Spleen (tissue), 11 donors: ENCODE measurements at regions not wholly inside any gene's neighbourhood (a gene's known extent, or its start where the extent isn't known, plus 50 kb on each side); places are given as distances from the start of the nearest gene placed in this dataset.
A peak's percentile ranks its signal among the peaks of the same experiment; 100 is the strongest.

Source experiments
- DNase-seq: peaks from one replicate; pipeline ENCODE4 v3.0.0-alpha.2; 2020
- H3K27ac ChIP-seq, 8 donors: fragments of 200-600 bp; sonication (generic) in 7 of 8; 1 replicate in 4 of 8; 2 replicates in 4 of 8; pipeline versions ENCODE4 v1.5.0 to v1.8.0; 2016 to 2021; ENCODE audit warnings: inconsistent platforms in 4 of 8, mild to moderate bottlenecking in 4 of 8, moderate library complexity in 1 of 8
- H3K27me3 ChIP-seq, 7 donors: fragments of 200-600 bp; sonication (generic) in 6 of 7; replicated peaks in 1 of 7; 1 replicate in 4 of 7; 2 replicates in 3 of 7; pipeline versions ENCODE4 v1.5.0 to v1.8.0; 2016 to 2021; ENCODE audit warnings: inconsistent platforms in 3 of 7, mild to moderate bottlenecking in 1 of 7
- H3K36me3 ChIP-seq, 6 donors: fragments of 200-600 bp; sonication (generic) in 5 of 6; 1 replicate in 4 of 6; 2 replicates in 2 of 6; pipeline versions ENCODE4 v1.5.0 to v1.8.0; 2016 to 2021; ENCODE audit warnings: inconsistent platforms in 2 of 6
- H3K4me1 ChIP-seq, 6 donors: fragments of 200-600 bp; sonication (generic) in 5 of 6; 1 replicate in 3 of 6; 2 replicates in 3 of 6; pipeline versions ENCODE4 v1.5.0 to v1.8.0; 2016 to 2021; ENCODE audit warnings: inconsistent platforms in 3 of 6
- H3K4me3 ChIP-seq, 8 donors: fragments of 200-600 bp; sonication (generic) in 7 of 8; 1 replicate in 4 of 8; 2 replicates in 4 of 8; pipeline versions ENCODE4 v1.5.0 to v1.8.0; 2016 to 2021; ENCODE audit warnings: inconsistent platforms in 4 of 8, mild to moderate bottlenecking in 4 of 8, moderate library complexity in 2 of 8
- H3K9me3 ChIP-seq, 8 donors: fragments of 200-600 bp; sonication (generic) in 7 of 8; 1 replicate in 4 of 8; 2 replicates in 4 of 8; pipeline versions ENCODE4 v1.5.0 to v1.8.0; 2016 to 2021; ENCODE audit warnings: inconsistent platforms in 4 of 8
- CTCF ChIP-seq, 11 experiments: fragments of 200-600 bp in 7 of 11; fragments of 450-650 bp in 4 of 11; sonication (generic) in 4 of 11; IDR thresholded peaks in 8 of 11; conservative IDR thresholded peaks in 3 of 11; 1 replicate in 7 of 11; 2 replicates in 4 of 11; pipeline versions ENCODE4 v1.4.0 to v1.8.0; 2016 to 2021; ENCODE audit warnings: antibody characterized with exemption in 11 of 11, inconsistent platforms in 4 of 11, mild to moderate bottlenecking in 1 of 11
- POLR2A ChIP-seq, 3 donors: fragments of 450-650 bp; IDR thresholded peaks; one replicate each; pipeline ENCODE4 v1.5.1; 2017; ENCODE audit warnings: antibody characterized with exemption in 3 of 3, mild to moderate bottlenecking in 1 of 3
- POLR2AphosphoS5 ChIP-seq, 3 donors: sonication (generic); formaldehyde crosslinking; IDR thresholded peaks; one replicate each; pipeline ENCODE4 v1.5.1; 2017; ENCODE audit warnings: antibody characterized with exemption in 3 of 3
- WGBS, 5 donors: extraction: QIAGEN DNeasy Blood & Tissue Kit in 3 of 5; methylation state at CpG; one replicate each; pipeline versions ENCODE4 v1.1.5 to v1.1.7; 2013 to 2018; 5-methylcytosine and 5-hydroxymethylcytosine counted together
- intact Hi-C: fragments of 100-400 bp; cut with DNase I; formaldehyde crosslinking; loops from one replicate; pipeline ENCODE4 v1.15.0; 2023; ENCODE audit warnings: low total_unique reads
- donor health status: healthy with polysubstance abuse.
- donor health status: DM: no; HTN: no; CAD: no; lungs with moderate emphysema.
- donor health status: DM: no; HTN: no; CAD: no.
- donor health status: Bipolar disorder and iron deficiency.
- donor health status: healthy.
- donor health status: DM: no; HTN: no; CAD: no.
- donor health status: DM: yes; HTN: yes; CAD: no.

GRCh38 chr7:130910949-130911944 is 177.2 kb upstream of the KLF14 start:
- Histone ChIP-seq H3K36me3 (peaks cover 0 to 23% (median 2%) of the 10 kb centered on the region in 6 donors), H3K9me3 (no peaks in the 10 kb centered on the region), H3K27me3 (no peaks in the 10 kb centered on the region), H3K27ac (peak overlapping the region in 7 of 8 donors; percentile 83 to 93 (median 91)), H3K4me1 (peaks cover 43 to 100% (median 73%) of the 10 kb centered on the region in 6 donors), H3K4me3 (peak overlapping the region in 2 of 8 donors; percentile 50 to 81)
- TF ChIP-seq POLR2A (IDR thresholded peaks at IDR 0.05) (no peak), POLR2AphosphoS5 (IDR thresholded peaks at IDR 0.05) (peak in 1 of 3 donors; percentile 9)
- DNase-seq: no peak
- WGBS, 5 donors: 65 to 77% (median 67%) methylated on average over 7 of the region's 7 CpGs
- intact Hi-C loops: no loop called here

DNA sequence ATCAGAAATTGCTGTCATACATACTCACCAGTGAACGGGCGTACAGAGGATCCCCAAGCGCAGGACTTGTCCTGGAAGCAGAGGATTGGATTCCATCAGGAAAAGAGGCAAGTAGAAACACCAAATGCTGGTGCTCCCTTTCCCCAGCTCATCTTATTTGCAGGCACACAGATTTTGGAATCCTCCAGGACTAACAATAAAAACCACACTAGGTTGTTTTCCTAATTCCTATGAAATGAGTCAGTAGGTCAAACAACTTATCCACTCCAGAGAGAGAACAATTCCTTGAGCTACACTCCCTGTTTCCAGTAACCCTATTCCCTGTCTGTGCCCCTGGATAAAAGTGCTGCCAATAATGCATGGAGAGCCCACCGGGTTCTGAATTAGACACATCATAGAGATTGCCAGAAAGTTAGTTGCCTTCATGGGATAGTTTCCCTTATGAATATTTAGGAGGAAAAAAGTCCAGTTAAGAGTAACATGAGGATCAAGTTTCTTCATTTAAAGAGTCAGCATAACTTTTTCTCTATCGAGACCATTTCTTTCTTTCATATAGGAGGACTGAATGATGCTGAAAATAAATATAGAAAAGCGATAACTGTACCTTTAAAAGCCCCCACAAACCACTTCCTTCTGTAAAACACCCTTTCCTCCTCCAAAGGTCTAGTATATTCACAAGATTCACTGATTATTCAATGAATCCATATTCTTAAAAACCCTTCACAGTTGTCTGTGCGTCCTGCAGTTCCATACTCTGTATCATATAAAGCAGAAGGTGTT is 178.3 kb upstream of the KLF14 start:
- no peaks in the 10 kb centered on the region for H3K27me3 ChIP-seq
- peaks cover 47 to 100% (median 82%) of the 10 kb centered on the region in 6 donors for H3K4me1 ChIP-seq
- WGBS, 5 donors: 22 to 38% (median 28%) methylated on average over 7 of the region's 7 CpGs
- H3K36me3 ChIP-seq: peaks cover 0 to 23% (median 2%) of the 10 kb centered on the region in 6 donors
- no peak for TF ChIP-seq POLR2A (IDR thresholded peaks at IDR 0.05)
- TF ChIP-seq POLR2AphosphoS5 (IDR thresholded peaks at IDR 0.05): no peak
- no peak for TF ChIP-seq CTCF (IDR thresholded peaks at IDR 0.05 in 8 of 11, conservative IDR thresholded peaks at IDR 0.05 in 3 of 11)
- intact Hi-C loops: no loop called here
- H3K27ac ChIP-seq: peak overlapping the region; percentile 79 to 93 (median 90)
- DNase-seq: no peak
- peak overlapping the region; percentile 28 to 81 (median 56) for H3K4me3 ChIP-seq
- H3K9me3 ChIP-seq: no peaks in the 10 kb centered on the region

GRCh38 chr7:130912862-130913638 is 179.0 kb upstream of the KLF14 start:
- TF ChIP-seq CTCF (IDR thresholded peaks at IDR 0.05 in 8 of 11, conservative IDR thresholded peaks at IDR 0.05 in 3 of 11) (no peak), POLR2AphosphoS5 (IDR thresholded peaks at IDR 0.05) (peak in 2 of 3 donors; percentile 85 to 88), POLR2A (IDR thresholded peaks at IDR 0.05) (peak in 1 of 3 donors; percentile 52)
- 0 to 1% (median 0%) methylated on average over 18 of the region's 18 CpGs for WGBS, 5 donors
- Histone ChIP-seq H3K4me1 (peaks cover 53 to 100% (median 88%) of the 10 kb centered on the region in 6 donors), H3K36me3 (peaks cover 0 to 24% (median 2%) of the 10 kb centered on the region in 6 donors), H3K9me3 (no peaks in the 10 kb centered on the region), H3K4me3 (peak overlapping the region; percentile 28 to 81 (median 56)), H3K27me3 (no peaks in the 10 kb centered on the region), H3K27ac (peak overlapping the region; percentile 79 to 93 (median 90))
- intact Hi-C loops: no loop called here
- peak; percentile 91 for DNase-seq
